Breast epithelium (tissue), 3 donors: ENCODE measurements at regions not wholly inside any gene's neighbourhood (a gene's known extent, or its start where the extent isn't known, plus 50 kb on each side); places are given as distances from the start of the nearest gene placed in this dataset.

Source experiments
- CTCF ChIP-seq, 3 donors: fragments of 450-650 bp; IDR thresholded peaks; one replicate each; pipeline ENCODE4 v1.5.1; 2016 to 2017; ENCODE audit warnings: antibody characterized with exemption in 3 of 3, mild to moderate bottlenecking in 3 of 3, moderate library complexity in 3 of 3
- POLR2A ChIP-seq: fragments of 450-650 bp; IDR thresholded peaks from one replicate; pipeline ENCODE4 v1.6.1; 2016; ENCODE audit warnings: antibody characterized with exemption, mild to moderate bottlenecking, moderate library complexity

- TF ChIP-seq CTCF (IDR thresholded peaks at IDR 0.05) (no peak), POLR2A (no peak)
Observed at GRCh38 chr22:48382197-48382596, 1445.5 kb downstream of the BRD1 start.
